Liver (tissue), 8 donors: ENCODE measurements at regions not wholly inside any gene's neighbourhood (a gene's known extent, or its start where the extent isn't known, plus 50 kb on each side); places are given as distances from the start of the nearest gene placed in this dataset.

Experiments
- DNase-seq: peaks from one replicate; pipeline ENCODE4 v3.0.0-alpha.2; 2017; ENCODE audit warnings: low spot score
- H3K27ac ChIP-seq, 2 donors: one replicate each; pipeline ENCODE4 v1.7.0; 2013; ENCODE audit warnings: inconsistent platforms in 2 of 2, low read length in 2 of 2, control low read depth in 1 of 2, low read depth in 1 of 2, mild to moderate bottlenecking in 1 of 2
- H3K27me3 ChIP-seq, 4 donors: one replicate each; pipeline versions ENCODE4 v1.6.1 to v1.7.0; 2013; ENCODE audit warnings: low read length in 3 of 4, inconsistent platforms in 1 of 4, mild to moderate bottlenecking in 1 of 4, moderate library complexity in 1 of 4; ENCODE audit not compliant: control insufficient read depth in 4 of 4, insufficient read depth in 4 of 4
- H3K36me3 ChIP-seq, 4 donors: one replicate each; pipeline versions ENCODE4 v1.6.1 to v1.7.0; 2013; ENCODE audit warnings: low read length in 3 of 4, mild to moderate bottlenecking in 3 of 4, low read depth in 1 of 4, moderate library complexity in 1 of 4; ENCODE audit not compliant: control insufficient read depth in 4 of 4, insufficient read depth in 3 of 4
- H3K4me1 ChIP-seq, 4 donors: one replicate each; pipeline versions ENCODE4 v1.6.1 to v1.7.0; 2013; ENCODE audit warnings: low read length in 3 of 4, mild to moderate bottlenecking in 3 of 4, moderate library complexity in 1 of 4; ENCODE audit not compliant: control insufficient read depth in 4 of 4, insufficient read depth in 4 of 4
- H3K4me3 ChIP-seq, 3 donors: one replicate each; pipeline versions ENCODE4 v1.6.1 to v1.7.0; 2013; ENCODE audit warnings: low read length in 3 of 3, control low read depth in 1 of 3, low read depth in 1 of 3, mild to moderate bottlenecking in 1 of 3
- H3K9ac ChIP-seq, 2 donors: one replicate each; pipeline ENCODE4 v1.7.0; 2013; ENCODE audit warnings: low read length in 2 of 2, mild to moderate bottlenecking in 2 of 2, moderate library complexity in 2 of 2, control low read depth in 1 of 2, low read depth in 1 of 2
- H3K9me3 ChIP-seq, 4 donors: one replicate each; pipeline versions ENCODE4 v1.6.1 to v1.7.0; 2013; ENCODE audit warnings: low read length in 3 of 4; ENCODE audit not compliant: control insufficient read depth in 4 of 4
- ATF3 ChIP-seq: IDR thresholded peaks from 2 replicates; pipeline ENCODE4 v1.6.1; 2016; ENCODE audit warnings: antibody characterized with exemption
- CTCF ChIP-seq: fragments of 150-350 bp; IDR thresholded peaks from 2 replicates; pipeline ENCODE4 v1.5.1; 2017; ENCODE audit warnings: improper control_type of control experiment, low read depth, low read length; ENCODE audit not compliant: missing input control
- EGR1 ChIP-seq, 2 donors: IDR thresholded peaks; 2 replicates each; pipeline ENCODE4 v1.6.1; 2016 to 2018; ENCODE audit warnings: antibody characterized with exemption in 2 of 2, low read depth in 2 of 2
- FOXA1 ChIP-seq: IDR thresholded peaks from 2 replicates; pipeline ENCODE4 v1.6.1; 2016; ENCODE audit warnings: antibody characterized with exemption
- FOXA2 ChIP-seq: IDR thresholded peaks from 2 replicates; pipeline ENCODE4 v1.6.1; 2016; ENCODE audit warnings: antibody characterized with exemption
- GABPA ChIP-seq, 2 donors: IDR thresholded peaks in 1 of 2; conservative IDR thresholded peaks in 1 of 2; 2 replicates each; pipeline ENCODE4 v1.6.1; 2016; ENCODE audit warnings: antibody characterized with exemption in 2 of 2, mild to moderate bottlenecking in 1 of 2, moderate library complexity in 1 of 2
- HNF4A ChIP-seq, 2 donors: conservative IDR thresholded peaks; 2 replicates each; pipeline ENCODE4 v1.6.1; 2016; ENCODE audit warnings: antibody characterized with exemption in 2 of 2, mild to moderate bottlenecking in 2 of 2
- HNF4G ChIP-seq: IDR thresholded peaks from 2 replicates; pipeline ENCODE4 v1.6.1; 2016; ENCODE audit warnings: antibody characterized with exemption
- MAX ChIP-seq: IDR thresholded peaks from 2 replicates; pipeline ENCODE4 v1.6.1; 2016; ENCODE audit warnings: antibody characterized with exemption
- NR2F2 ChIP-seq: IDR thresholded peaks from 2 replicates; pipeline ENCODE4 v1.6.1; 2016; ENCODE audit warnings: antibody characterized with exemption
- REST ChIP-seq: IDR thresholded peaks from 2 replicates; pipeline ENCODE4 v1.6.1; 2016; ENCODE audit warnings: antibody characterized with exemption, mild to moderate bottlenecking
- SP1 ChIP-seq: IDR thresholded peaks from 2 replicates; pipeline ENCODE4 v1.6.1; 2018; ENCODE audit warnings: antibody characterized with exemption, mild to moderate bottlenecking
- TAF1 ChIP-seq: conservative IDR thresholded peaks from 2 replicates; pipeline ENCODE4 v1.6.1; 2016; ENCODE audit warnings: antibody characterized with exemption, mild to moderate bottlenecking
- YY1 ChIP-seq: IDR thresholded peaks from 2 replicates; pipeline ENCODE4 v1.6.1; 2016; ENCODE audit warnings: antibody characterized with exemption, mild to moderate bottlenecking
- WGBS: extraction: QIAGEN DNeasy Blood & Tissue Kit; methylation state at CpG from one replicate; pipeline ENCODE4 v1.1.7; 2013; 5-methylcytosine and 5-hydroxymethylcytosine counted together
- donor health status: healthy.
- donor health status: healthy.
- donor health status: healthy.
- donor health status: healthy.
- donor health status: healthy.

- no peaks in the 10 kb centered on the region for H3K27me3 ChIP-seq
- DNase-seq = no peak
- no peak overlapping the region for H3K9ac ChIP-seq
- no peak overlapping the region for H3K27ac ChIP-seq
- no peaks in the 10 kb centered on the region for H3K36me3 ChIP-seq
- H3K9me3 ChIP-seq = no peaks in the 10 kb centered on the region
- TF ChIP-seq HNF4A (conservative IDR thresholded peaks at IDR 0.05) (no peak), CTCF (no peak), HNF4G (no peak), NR2F2 (no peak), FOXA1 (no peak), FOXA2 (no peak), YY1 (no peak), ATF3 (no peak), SP1 (no peak), MAX (no peak)
- 61% methylated on average over 1 of the region's 1 CpG for WGBS
- H3K4me3 ChIP-seq = no peak overlapping the region
- H3K4me1 ChIP-seq = no peaks in the 10 kb centered on the region
Observed at GRCh38 chr2:183950673-183951072, 647.7 kb upstream of the ZNF804A start.

- no peak for DNase-seq
- WGBS = 77% methylated on average over 2 of the region's 2 CpGs
- H3K27ac ChIP-seq = no peak overlapping the region
- no peak overlapping the region for H3K4me3 ChIP-seq
- no peaks in the 10 kb centered on the region for H3K4me1 ChIP-seq
- H3K36me3 ChIP-seq = no peaks in the 10 kb centered on the region
- no peak overlapping the region for H3K9ac ChIP-seq
- H3K9me3 ChIP-seq = no peaks in the 10 kb centered on the region
- no peaks in the 10 kb centered on the region for H3K27me3 ChIP-seq
- no peak for TF ChIP-seq HNF4G
- no peak for TF ChIP-seq CTCF
- TF ChIP-seq ATF3 = no peak
- no peak for TF ChIP-seq GABPA (IDR thresholded peaks at IDR 0.05 in 1 of 2, conservative IDR thresholded peaks at IDR 0.05 in 1 of 2)
- no peak for TF ChIP-seq NR2F2
- TF ChIP-seq EGR1 (IDR thresholded peaks at IDR 0.05; ENCODE audit: low read depth in 2 of 2) = no peak
Observed at GRCh38 chr2:183951630-183952029, 646.7 kb upstream of the ZNF804A start.

GRCh38 chr2:183952741-183953140 lies 645.6 kb upstream of the ZNF804A start:
- TF ChIP-seq GABPA (IDR thresholded peaks at IDR 0.05 in 1 of 2, conservative IDR thresholded peaks at IDR 0.05 in 1 of 2) = no peak
- TF ChIP-seq TAF1 = no peak
- no peak for TF ChIP-seq REST
- TF ChIP-seq MAX = no peak
- TF ChIP-seq NR2F2 = no peak
- 61% methylated on average over 2 of the region's 2 CpGs for WGBS

More at GRCh38 chr2:183952741-183953140, 645.6 kb upstream of the ZNF804A start:
- Histone ChIP-seq H3K9me3 (no peaks in the 10 kb centered on the region), H3K36me3 (no peaks in the 10 kb centered on the region), H3K27ac (no peak overlapping the region), H3K4me3 (no peak overlapping the region), H3K27me3 (no peaks in the 10 kb centered on the region), H3K9ac (no peak overlapping the region), H3K4me1 (no peaks in the 10 kb centered on the region)
- DNase-seq = no peak
